H7 (cell line): ENCODE measurements at regions not wholly inside any gene's neighbourhood (a gene's known extent, or its start where the extent isn't known, plus 50 kb on each side); places are given as distances from the start of the nearest gene placed in this dataset.

Source experiments
- DNase-seq: peaks from one replicate; pipeline ENCODE4 v3.0.0; 2012
- H3K27me3 ChIP-seq: 2 replicates; pipeline ENCODE4 v1.6.0; 2011; ENCODE audit warnings: mild to moderate bottlenecking, low read length; ENCODE audit not compliant: control insufficient read depth, insufficient read depth
- H3K36me3 ChIP-seq: replicated peaks from 2 replicates; pipeline ENCODE4 v1.5.1; 2011; ENCODE audit warnings: low read length; ENCODE audit not compliant: control insufficient read depth, insufficient read depth
- H3K4me3 ChIP-seq: 2 replicates; pipeline ENCODE4 v1.5.1; 2011; ENCODE audit warnings: low read depth, mild to moderate bottlenecking, control low read depth, low read length, moderate library complexity; ENCODE audit not compliant: insufficient read depth

GRCh38 chr2:71742953-71743601, 289.7 kb downstream of the DYSF start:
- DNase-seq: no peak
- H3K4me3 ChIP-seq: no peak overlapping the region
- no peaks in the 10 kb centered on the region for H3K27me3 ChIP-seq
- no peaks in the 10 kb centered on the region for H3K36me3 ChIP-seq

GRCh38 chr2:71736986-71737385, 283.6 kb downstream of the DYSF start:
- DNase-seq: no peak
- no peaks in the 10 kb centered on the region for H3K27me3 ChIP-seq
- no peak overlapping the region for H3K4me3 ChIP-seq
- H3K36me3 ChIP-seq: no peaks in the 10 kb centered on the region

GRCh38 chr2:71736091-71736861, 282.9 kb downstream of the DYSF start:
- Histone ChIP-seq H3K36me3 (no peaks in the 10 kb centered on the region), H3K27me3 (no peaks in the 10 kb centered on the region), H3K4me3 (no peak overlapping the region)
- no peak for DNase-seq
